ENCODE measurements at regions not wholly inside any gene's neighbourhood (a gene's known extent, or its start where the extent isn't known, plus 50 kb on each side); places are given as distances from the start of the nearest gene placed in this dataset.

- no peak for TF ChIP-seq CTCF (IDR thresholded peaks at IDR 0.05; ENCODE audit: control extremely low read depth, extremely low read depth, low read depth, missing control alignments)
- ChIA-PET CTCF (interaction anchor here (1.7 kb wide), 1 partner anchor 33 kb away, joined by 4 read pairs; no protein-coding TSS in a partner anchor), POLR2A (no interaction called here)
- no peak for DNase-seq (ENCODE audit: extremely low spot score)
Measured at GRCh38 chr5:165057145-165057544, 1551.7 kb downstream of the MAT2B start.

GRCh38 chr5:165066751-165067385 is 1561.4 kb downstream of the MAT2B start:
- POLR2A ChIA-PET: no interaction called here
- CTCF ChIA-PET: interaction anchor here (1.5 kb wide), 1 partner anchor 38 kb away, joined by 3 read pairs; no protein-coding TSS in a partner anchor
- TF ChIP-seq CTCF (IDR thresholded peaks at IDR 0.05; ENCODE audit: control extremely low read depth, extremely low read depth, low read depth, missing control alignments): no peak
- no peak for DNase-seq (ENCODE audit: extremely low spot score)

GRCh38 chr5:165076686-165077085 is 1571.3 kb downstream of the MAT2B start:
- CTCF ChIA-PET: no interaction called here
- DNase-seq (ENCODE audit: extremely low spot score): no peak
- POLR2A ChIA-PET: no interaction called here
- TF ChIP-seq CTCF (IDR thresholded peaks at IDR 0.05; ENCODE audit: control extremely low read depth, extremely low read depth, low read depth, missing control alignments): no peak

GRCh38 chr5:165079389-165079788 is 1574.0 kb downstream of the MAT2B start:
- ChIA-PET CTCF (no interaction called here), POLR2A (no interaction called here)
- TF ChIP-seq CTCF (IDR thresholded peaks at IDR 0.05; ENCODE audit: control extremely low read depth, extremely low read depth, low read depth, missing control alignments): no peak
- DNase-seq (ENCODE audit: extremely low spot score): no peak

GRCh38 chr5:165083394-165083793 is 1578.0 kb downstream of the MAT2B start:
- no peak for DNase-seq (ENCODE audit: extremely low spot score)
- ChIA-PET POLR2A (no interaction called here), CTCF (interaction anchor here (1.1 to 1.5 kb wide), 2 partner anchors 13 to 29 kb away, joined by 3 read pairs; no protein-coding TSS in a partner anchor)
- TF ChIP-seq CTCF (IDR thresholded peaks at IDR 0.05; ENCODE audit: control extremely low read depth, extremely low read depth, low read depth, missing control alignments): no peak

- POLR2A ChIA-PET: no interaction called here
- CTCF ChIA-PET: interaction anchor here (0.9 kb wide), 1 partner anchor 9 kb away, joined by 3 read pairs; no protein-coding TSS in a partner anchor
- no peak for DNase-seq (ENCODE audit: extremely low spot score)
- no peak for TF ChIP-seq CTCF (IDR thresholded peaks at IDR 0.05; ENCODE audit: control extremely low read depth, extremely low read depth, low read depth, missing control alignments)
Measured at GRCh38 chr5:165086465-165086864, 1581.0 kb downstream of the MAT2B start.

All from GM10248 (cell line).